ENCODE measurements at regions not wholly inside any gene's neighbourhood (a gene's known extent, or its start where the extent isn't known, plus 50 kb on each side); places are given as distances from the start of the nearest gene placed in this dataset.

DNA sequence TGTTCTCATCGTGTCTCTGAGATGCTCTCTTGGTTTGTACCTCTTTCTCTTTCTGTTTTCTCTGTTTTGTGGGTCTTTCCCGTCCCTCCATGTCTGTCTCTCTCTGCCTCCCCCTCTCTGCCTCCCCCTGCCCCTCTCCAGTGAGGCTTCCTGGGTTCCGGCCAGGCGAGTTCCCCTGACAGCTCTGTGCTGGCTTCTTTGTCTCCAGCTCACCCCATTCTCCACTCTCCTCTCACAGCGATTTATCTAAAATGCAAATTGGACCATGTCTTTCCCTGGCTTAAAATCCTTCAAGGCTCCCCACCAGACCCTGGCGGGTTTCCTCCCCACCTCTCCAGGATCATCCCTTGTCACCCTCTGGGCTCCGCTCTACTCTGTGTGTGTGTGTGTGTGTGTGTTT lies 202.4 kb upstream of the POU3F1 start:
- no peak for DNase-seq

GRCh38 chr1:38246955-38247952 lies 200.7 kb upstream of the POU3F1 start:
- DNase-seq: no peak

DNA sequence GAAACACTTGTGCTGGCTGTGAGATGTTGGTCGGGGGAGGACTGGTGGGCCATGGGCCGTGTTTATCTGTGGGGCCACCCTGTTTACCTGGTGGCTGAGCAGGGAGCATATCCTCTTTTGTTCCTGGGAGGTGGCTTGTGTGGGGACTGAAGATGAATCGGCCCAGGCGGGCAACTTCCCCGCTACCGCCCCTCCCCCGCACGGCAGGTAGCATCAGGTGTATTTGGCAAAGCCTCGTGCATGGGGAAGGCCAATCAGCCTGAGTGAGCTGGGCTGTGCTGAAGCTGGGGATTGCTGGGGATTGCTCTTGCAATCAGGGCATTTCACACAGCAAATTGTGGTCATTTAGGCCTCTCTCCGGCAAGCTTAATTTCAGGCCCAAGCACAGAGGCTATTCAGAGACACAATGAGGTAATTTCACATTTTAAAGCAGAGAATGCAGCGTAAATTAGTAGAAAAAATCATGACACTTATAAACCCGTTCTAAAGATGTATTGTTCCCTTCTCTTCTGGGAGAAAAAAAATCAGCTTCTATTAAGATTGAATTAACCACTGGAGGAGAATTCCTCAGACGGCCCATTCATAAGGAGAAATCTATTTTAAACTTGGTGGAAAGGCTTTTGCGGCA lies 197.7 kb upstream of the POU3F1 start:
- no peak for DNase-seq

DNA sequence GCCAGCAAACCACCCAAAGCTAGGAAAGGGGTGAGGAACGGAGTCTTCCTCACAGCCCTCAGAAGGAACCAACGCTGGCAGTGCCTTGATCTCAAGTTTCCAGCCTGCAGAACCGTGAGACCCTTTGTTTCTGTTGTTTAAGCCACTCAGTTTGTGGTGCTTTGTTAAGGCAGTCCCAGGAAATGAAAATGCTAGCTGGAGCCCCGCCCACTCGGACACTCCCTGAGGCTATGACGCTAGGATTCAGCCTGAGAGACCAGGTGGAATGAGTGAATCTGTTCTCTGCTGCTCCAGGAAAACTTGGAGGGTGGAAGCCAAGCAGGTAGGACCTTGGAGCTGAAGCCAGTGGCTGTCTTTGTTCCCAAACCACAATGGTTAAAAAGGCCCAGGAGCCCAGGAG lies 196.5 kb upstream of the POU3F1 start:
- no peak for DNase-seq

GRCh38 chr1:38242506-38242905 lies 195.9 kb upstream of the POU3F1 start:
- DNase-seq: no peak

DNA sequence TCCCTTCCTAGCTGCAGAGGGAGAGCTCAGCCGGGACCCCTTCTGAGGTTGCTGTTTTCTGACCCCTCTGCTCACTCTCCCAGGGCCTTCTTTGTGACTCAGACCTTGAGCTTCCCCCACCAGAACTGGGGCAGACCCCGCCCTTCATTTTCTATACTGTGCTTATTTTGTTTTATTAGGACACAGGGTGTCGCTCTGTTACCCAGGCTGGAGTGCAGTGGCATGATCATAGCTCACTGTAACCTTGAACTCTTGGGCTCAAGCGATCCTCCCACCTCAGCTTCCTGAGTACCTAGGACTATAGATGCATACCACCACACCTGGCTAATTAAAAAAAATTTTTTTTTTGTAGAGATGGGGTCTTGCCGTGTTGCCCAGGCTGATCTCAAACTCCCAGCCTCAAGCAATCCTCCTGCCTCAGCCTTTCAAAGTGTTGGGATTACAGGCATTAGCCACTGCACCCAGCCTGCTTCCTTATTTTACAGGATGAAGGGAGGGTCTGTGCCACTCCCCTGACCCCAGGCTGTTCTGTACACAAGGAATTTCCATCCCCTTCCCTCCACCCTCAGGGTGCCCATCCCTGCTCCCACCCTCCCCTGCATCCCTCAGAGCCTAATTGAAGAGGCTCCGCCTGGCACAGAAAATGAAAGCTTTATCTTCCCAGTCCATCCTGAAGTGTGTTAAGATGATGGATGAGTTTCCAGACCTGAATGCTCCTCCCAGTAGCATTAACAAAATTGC lies 195.2 kb upstream of the POU3F1 start:
- DNase-seq: no peak

GRCh38 chr1:38240618-38241017 lies 194.0 kb upstream of the POU3F1 start:
- DNase-seq: no peak

- DNase-seq: no peak
Measured at GRCh38 chr1:38239258-38239835, 192.8 kb upstream of the POU3F1 start.

- DNase-seq: no peak
Measured at GRCh38 chr1:38238294-38238693, 191.7 kb upstream of the POU3F1 start.

GRCh38 chr1:38235705-38236104 lies 189.1 kb upstream of the POU3F1 start:
- DNase-seq: no peak

GRCh38 chr1:38231941-38232340 lies 185.3 kb upstream of the POU3F1 start:
- no peak for DNase-seq

DNA sequence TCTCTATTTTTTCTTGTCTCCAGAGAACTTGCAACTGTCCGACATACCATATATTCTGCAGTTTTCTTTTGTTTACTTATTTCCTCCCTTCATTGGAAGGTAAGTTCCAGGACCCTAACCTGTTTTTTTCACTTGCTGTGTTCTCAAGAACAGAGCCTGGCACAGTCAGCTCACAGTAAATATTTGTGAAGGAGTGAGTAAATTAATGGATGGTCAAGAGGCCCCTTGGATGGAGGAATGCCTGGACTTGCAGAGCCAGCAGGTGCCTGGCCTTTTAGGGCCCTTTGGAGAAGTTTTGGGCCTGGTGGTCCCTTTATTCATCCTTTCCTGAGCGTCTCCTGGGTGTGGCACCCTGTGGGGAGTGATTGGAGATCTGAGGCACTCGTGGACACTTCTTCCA lies 182.1 kb upstream of the POU3F1 start:
- DNase-seq: no peak

DNA sequence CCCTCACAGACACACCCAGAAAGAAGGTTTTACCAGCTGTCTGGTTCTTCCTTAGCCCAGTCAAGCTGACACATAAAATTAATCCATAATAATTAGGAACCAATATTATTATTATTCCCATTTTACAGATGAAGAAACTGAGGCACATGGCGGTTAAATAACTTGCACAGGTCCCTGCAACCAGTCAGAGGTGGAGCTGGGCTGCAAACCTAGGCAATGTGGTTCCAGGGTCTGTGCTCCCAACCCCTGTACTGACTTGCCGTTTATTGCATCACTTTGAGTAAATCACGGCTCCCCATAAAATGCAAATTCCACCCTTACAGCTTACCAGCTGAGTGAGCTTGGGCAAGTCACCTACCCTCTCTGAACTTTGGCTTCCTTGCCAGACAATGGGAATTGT lies 179.2 kb upstream of the POU3F1 start:
- no peak for DNase-seq

DNA sequence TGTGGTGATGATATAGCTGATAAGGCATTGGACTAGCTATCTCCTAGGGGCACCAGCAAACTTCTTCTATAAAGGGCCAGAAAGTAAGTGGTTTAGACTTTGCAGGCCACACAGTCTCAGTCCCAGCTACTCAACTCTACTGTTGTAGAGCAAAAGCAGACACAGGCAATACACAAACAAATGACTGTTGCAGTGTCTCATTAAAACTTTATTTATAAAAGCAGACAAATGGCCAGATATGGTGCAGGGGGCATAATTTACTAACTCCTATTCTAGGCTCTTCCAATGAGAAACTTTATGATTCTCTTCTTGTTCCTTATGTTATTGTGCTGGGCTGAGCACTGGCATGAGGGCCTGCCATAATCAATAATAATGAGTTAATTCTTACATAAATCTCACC lies 176.8 kb upstream of the POU3F1 start:
- DNase-seq: no peak

- DNase-seq: no peak
Measured at GRCh38 chr1:38222891-38223290, 176.3 kb upstream of the POU3F1 start.

GRCh38 chr1:38221006-38221649 lies 174.5 kb upstream of the POU3F1 start:
- no peak for DNase-seq

DNA sequence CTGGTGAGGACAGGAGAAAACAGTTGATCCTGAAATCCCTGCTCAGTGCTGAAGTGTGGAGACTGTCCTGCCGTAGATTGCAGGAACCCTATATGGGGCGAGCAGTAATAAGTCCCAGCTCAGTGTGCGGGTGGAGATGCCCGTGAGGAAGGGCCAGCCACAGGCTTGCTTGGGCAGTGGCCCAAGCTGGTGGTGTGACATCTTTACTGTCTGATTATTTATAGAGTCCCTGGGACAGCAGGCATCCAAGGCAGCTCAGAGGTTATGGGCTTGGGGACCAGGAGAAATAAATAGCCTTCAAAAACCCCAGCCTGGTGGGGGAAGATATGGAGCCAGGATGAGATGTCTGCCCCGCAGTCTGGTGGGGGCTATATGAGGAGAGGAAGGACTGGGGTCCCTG lies 170.7 kb upstream of the POU3F1 start:
- no peak for DNase-seq

GRCh38 chr1:38213646-38214434 lies 167.2 kb upstream of the POU3F1 start:
- DNase-seq: no peak

DNA sequence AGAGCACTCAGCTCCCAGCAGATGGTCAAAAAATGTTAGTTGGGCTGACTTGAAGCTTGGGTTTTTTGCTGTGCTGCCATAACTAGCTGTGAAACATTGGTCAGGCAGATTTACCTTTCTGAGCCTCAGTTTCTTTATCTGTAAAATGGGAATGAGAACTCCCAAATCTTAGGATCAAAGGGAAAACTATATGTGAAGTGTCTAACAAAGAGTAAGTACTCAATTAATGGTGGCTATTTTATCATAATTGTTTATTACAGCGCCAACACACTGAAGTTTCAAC lies 164.2 kb upstream of the POU3F1 start:
- DNase-seq: no peak

GRCh38 chr1:38210021-38210894 lies 163.7 kb upstream of the POU3F1 start:
- DNase-seq: no peak

Data from inflammatory macrophage (primary cell).